H1 (cell line): ENCODE measurements at regions not wholly inside any gene's neighbourhood (a gene's known extent, or its start where the extent isn't known, plus 50 kb on each side); places are given as distances from the start of the nearest gene placed in this dataset.

Experiments used
- CTCF ChIA-PET: fragments of 300-600 bp; sonication (Branson Sonifier 250); formaldehyde crosslinking; loops from one replicate; lab custom pipeline; 2021; ENCODE audit not compliant: partially characterized antibody; lab: Charles Lee
- POLR2A ChIA-PET: fragments of 300-600 bp; sonication (Branson Sonifier 250); formaldehyde crosslinking; loops from one replicate; lab custom pipeline; 2021; ENCODE audit warnings: inconsistent platforms; ENCODE audit not compliant: partially characterized antibody; lab: Charles Lee
- DNase-seq, 2 experiments: peaks; one replicate each; pipeline versions ENCODE4 v3.0.0 to v3.0.0-alpha.2; 2010 to 2022; ENCODE audit warnings: low spot score in 2 of 2, low read depth in 1 of 2, mixed read lengths in 1 of 2
- FAIRE-seq: peaks from 2 replicates; lab custom pipeline; 2011; peaks lifted over from hg19 to GRCh38; lab: Jason Lieb, UNC
- H2AFZ ChIP-seq: 2 replicates; pipeline ENCODE4 v1.8.1; 2012; ENCODE audit warnings: low read length, inconsistent platforms
- H2AK5ac ChIP-seq: 2 replicates; pipeline ENCODE4 v1.6.1; 2013; ENCODE audit warnings: low read depth, low read length
- H2BK120ac ChIP-seq: replicated peaks from 2 replicates; pipeline ENCODE3; 2013; ENCODE audit warnings: low read depth, low read length, inconsistent platforms
- H2BK12ac ChIP-seq: 2 replicates; pipeline ENCODE4 v1.6.1; 2013; ENCODE audit warnings: low read depth, low read length
- H2BK15ac ChIP-seq: 2 replicates; pipeline ENCODE4 v1.6.1; 2013; ENCODE audit warnings: low read length
- H2BK20ac ChIP-seq: 2 replicates; pipeline ENCODE4 v1.6.1; 2013; ENCODE audit warnings: low read length
- H2BK5ac ChIP-seq: 2 replicates; pipeline ENCODE4 v1.6.1; 2013; ENCODE audit warnings: low read depth, low read length
- H3K14ac ChIP-seq: 2 replicates; pipeline ENCODE4 v1.6.1; 2013; ENCODE audit warnings: inconsistent platforms; ENCODE audit not compliant: insufficient read length
- H3K18ac ChIP-seq: 2 replicates; pipeline ENCODE4 v1.6.1; 2013; ENCODE audit warnings: low read length; ENCODE audit errors: extremely low read depth
- H3K23ac ChIP-seq: 2 replicates; pipeline ENCODE4 v1.6.1; 2013; ENCODE audit warnings: inconsistent platforms; ENCODE audit not compliant: insufficient read length
- H3K23me2 ChIP-seq: 2 replicates; pipeline ENCODE4 v1.6.1; 2013; ENCODE audit warnings: low read depth, low read length
- H3K27ac ChIP-seq: 2 replicates; pipeline ENCODE4 v1.6.1; 2011; ENCODE audit warnings: low read depth, low read length, inconsistent platforms
- H3K27me3 ChIP-seq, 4 experiments: replicated peaks in 1 of 4; 1 replicate in 1 of 4; 2 replicates in 3 of 4; pipeline versions ENCODE4 v1.6.1 to v1.8.1; 2011 to 2013; ENCODE audit warnings: low read length in 3 of 4, mild to moderate bottlenecking in 3 of 4, inconsistent platforms in 2 of 4, mixed read lengths in 2 of 4, moderate library complexity in 1 of 4; ENCODE audit not compliant: control insufficient read depth in 3 of 4, insufficient read depth in 3 of 4; ENCODE audit errors: extremely low read depth in 1 of 4
- H3K36me3 ChIP-seq, 4 experiments: 2 replicates each; pipeline versions ENCODE4 v1.6.1 to v1.8.1; 2011 to 2013; ENCODE audit warnings: mild to moderate bottlenecking in 4 of 4, low read length in 3 of 4, moderate library complexity in 2 of 4, control low read depth in 1 of 4, inconsistent platforms in 1 of 4; ENCODE audit not compliant: insufficient read depth in 4 of 4, control insufficient read depth in 2 of 4
- H3K4ac ChIP-seq: replicated peaks from 2 replicates; pipeline ENCODE3; 2013; ENCODE audit warnings: low read length, low read depth, mixed read lengths, inconsistent platforms; ENCODE audit not compliant: insufficient read length
- H3K4me1 ChIP-seq, 4 experiments: replicated peaks in 1 of 4; 1 replicate in 1 of 4; 2 replicates in 3 of 4; pipeline versions ENCODE4 v1.6.1 to v1.8.1; 2011 to 2013; ENCODE audit warnings: low read length in 3 of 4, inconsistent platforms in 2 of 4, mixed read lengths in 1 of 4; ENCODE audit not compliant: insufficient read depth in 4 of 4, control insufficient read depth in 3 of 4
- H3K4me2 ChIP-seq, 2 experiments: 2 replicates each; pipeline versions ENCODE4 v1.6.1 to v1.8.1; 2011 to 2013; ENCODE audit warnings: low read depth in 2 of 2, low read length in 2 of 2, control low read depth in 1 of 2, inconsistent platforms in 1 of 2, mild to moderate bottlenecking in 1 of 2; ENCODE audit not compliant: insufficient read depth in 1 of 2
- H3K4me3 ChIP-seq, 4 experiments: fragments of 200-600, 300-600 bp in 1 of 4; sonication (generic), shearing (Covaris generic), sonication (Bioruptor Twin) in 1 of 4; 2 replicates each; pipeline versions ENCODE4 v1.5.1 to v1.8.1; 2011 to 2016; ENCODE audit warnings: low read length in 4 of 4, low read depth in 3 of 4, control low read depth in 2 of 4, inconsistent platforms in 2 of 4, mild to moderate bottlenecking in 2 of 4, mixed read lengths in 1 of 4, moderate library complexity in 1 of 4; ENCODE audit not compliant: insufficient read depth in 2 of 4; ENCODE audit errors: extremely low read depth in 1 of 4
- H3K56ac ChIP-seq: replicated peaks from 2 replicates; pipeline ENCODE3; 2013; ENCODE audit warnings: low read depth, mild to moderate bottlenecking, mixed read lengths, low read length, inconsistent platforms; ENCODE audit not compliant: insufficient read length
- H3K79me1 ChIP-seq: 2 replicates; pipeline ENCODE4 v1.6.1; 2013; ENCODE audit warnings: low read depth, low read length, control low read depth
- H3K79me2 ChIP-seq, 2 experiments: 2 replicates each; pipeline versions ENCODE4 v1.6.1 to v1.8.1; 2012 to 2013; ENCODE audit warnings: low read length in 2 of 2, mild to moderate bottlenecking in 2 of 2, inconsistent platforms in 1 of 2; ENCODE audit not compliant: insufficient read depth in 2 of 2, control insufficient read depth in 1 of 2
- H3K9ac ChIP-seq, 4 experiments: replicated peaks in 1 of 4; 1 replicate in 1 of 4; 2 replicates in 3 of 4; pipeline versions ENCODE4 v1.6.1 to v1.8.1; 2011 to 2013; ENCODE audit warnings: low read depth in 3 of 4, low read length in 3 of 4, control low read depth in 2 of 4, mild to moderate bottlenecking in 2 of 4, moderate library complexity in 2 of 4, inconsistent platforms in 1 of 4; ENCODE audit errors: extremely low read depth in 1 of 4
- H3K9me3 ChIP-seq, 2 experiments: 2 replicates each; pipeline versions ENCODE4 v1.6.1 to v1.8.1; 2012 to 2013; ENCODE audit warnings: mild to moderate bottlenecking in 2 of 2, moderate library complexity in 2 of 2, control low read depth in 1 of 2, inconsistent platforms in 1 of 2, low read depth in 1 of 2, low read length in 1 of 2, mixed read lengths in 1 of 2; ENCODE audit not compliant: insufficient read depth in 2 of 2
- H4K20me1 ChIP-seq, 2 experiments: replicated peaks in 1 of 2; 2 replicates each; pipeline versions ENCODE3 to v1.8.1; 2011 to 2013; ENCODE audit warnings: inconsistent platforms in 2 of 2, low read length in 2 of 2, mild to moderate bottlenecking in 1 of 2; ENCODE audit not compliant: insufficient read depth in 2 of 2, control insufficient read depth in 1 of 2
- H4K5ac ChIP-seq: 2 replicates; pipeline ENCODE4 v1.6.1; 2013; ENCODE audit warnings: low read length, low read depth, mixed read lengths, inconsistent platforms; ENCODE audit not compliant: insufficient read length
- H4K8ac ChIP-seq: 2 replicates; pipeline ENCODE4 v1.8.0; 2013; ENCODE audit warnings: mild to moderate bottlenecking, moderate library complexity, low read length, inconsistent platforms; ENCODE audit not compliant: insufficient read depth; ENCODE audit errors: extremely low read depth
- H4K91ac ChIP-seq: replicated peaks from 2 replicates; pipeline ENCODE3; 2013; ENCODE audit warnings: low read length, mixed read lengths, inconsistent platforms; ENCODE audit not compliant: insufficient read length
- BACH1 ChIP-seq: IDR thresholded peaks from 2 replicates; pipeline ENCODE4 v1.6.1; 2012; ENCODE audit warnings: low read length, improper control_type of control experiment
- BCL11A ChIP-seq, 2 experiments: IDR thresholded peaks; one replicate each; pipeline ENCODE4 v1.6.1; 2011; ENCODE audit warnings: low read depth in 2 of 2, low read length in 2 of 2, mild to moderate bottlenecking in 2 of 2
- CHD1 ChIP-seq: IDR thresholded peaks from 2 replicates; pipeline ENCODE4 v1.6.1; 2012; ENCODE audit warnings: low read depth, low read length, improper control_type of control experiment
- HDAC2 ChIP-seq, 2 experiments: fragments of 300-600 bp in 1 of 2; sonication (generic) in 1 of 2; IDR thresholded peaks; 2 replicates each; pipeline ENCODE4 v1.6.1; 2011 to 2012; ENCODE audit warnings: low read depth in 2 of 2, low read length in 2 of 2, mild to moderate bottlenecking in 2 of 2, moderate library complexity in 2 of 2, borderline replicate concordance in 1 of 2, inconsistent platforms in 1 of 2
- HDAC6 ChIP-seq: IDR thresholded peaks from one replicate; pipeline ENCODE4 v1.7.1; 2012; ENCODE audit warnings: low read depth, mild to moderate bottlenecking, inconsistent platforms, low read length, moderate library complexity
- KDM5A ChIP-seq: fragments of 200-600 bp; IDR thresholded peaks from 2 replicates; pipeline ENCODE4 v1.7.1; 2012; ENCODE audit warnings: mild to moderate bottlenecking, low read length, inconsistent platforms, mixed read lengths
- NANOG ChIP-seq: IDR thresholded peaks from 2 replicates; pipeline ENCODE4 v1.6.1; 2011; ENCODE audit warnings: low read length, low read depth, mild to moderate bottlenecking, inconsistent platforms; ENCODE audit not compliant: insufficient read depth, poor library complexity, severe bottlenecking
- NRF1 ChIP-seq: IDR thresholded peaks from 2 replicates; pipeline ENCODE4 v1.6.1; 2011; ENCODE audit warnings: mild to moderate bottlenecking, low read depth, low read length, improper control_type of control experiment
- POLR2A ChIP-seq, 2 experiments: IDR thresholded peaks; 1 replicate in 1 of 2; 2 replicates in 1 of 2; pipeline ENCODE4 v1.6.1; 2011; ENCODE audit warnings: low read depth in 2 of 2, low read length in 2 of 2, mild to moderate bottlenecking in 2 of 2; ENCODE audit errors: control extremely low read depth in 1 of 2
- POLR2AphosphoS5 ChIP-seq: IDR thresholded peaks from 2 replicates; pipeline ENCODE4 v1.6.1; 2011; ENCODE audit warnings: low read depth, low read length
- RNF2 ChIP-seq: fragments of 200-900, 300-1000 bp; sonication (generic); IDR thresholded peaks from 2 replicates; pipeline ENCODE4 v1.7.1; 2016; ENCODE audit warnings: borderline replicate concordance, low read depth, mild to moderate bottlenecking, antibody characterized with exemption, low read length; ENCODE audit not compliant: poor library complexity, severe bottlenecking; ENCODE audit errors: missing control alignments
- SIRT6 ChIP-seq: IDR thresholded peaks from one replicate; pipeline ENCODE4 v1.7.1; 2012; ENCODE audit warnings: low read length, inconsistent platforms
- SIX5 ChIP-seq: IDR thresholded peaks from 2 replicates; pipeline ENCODE4 v1.6.1; 2011; ENCODE audit warnings: mild to moderate bottlenecking, low read depth, low read length
- WGBS, 2 experiments: shearing (Covaris generic) in 1 of 2; methylation state at CpG; one replicate each; pipeline versions ENCODE4 v1.1.6 to v1.1.7; 2013 to 2015; ENCODE audit warnings: low lambda C conversion rate in 2 of 2, mixed read lengths in 2 of 2, inconsistent platforms in 1 of 2, low coverage in 1 of 2, missing lambda C conversion rate in 1 of 2; ENCODE audit not compliant: insufficient replicate concordance in 2 of 2, insufficient coverage in 1 of 2, insufficient read length in 1 of 2; ENCODE audit errors: extremely low coverage in 1 of 2, missing lambda C conversion rate in 1 of 2; 5-methylcytosine and 5-hydroxymethylcytosine counted together
- TF ChIP-seq, protein P1 (sequence below): IDR thresholded peaks from 2 replicates; pipeline ENCODE4 v1.6.1; 2011; ENCODE audit warnings: low read length, improper control_type of control experiment

DNA sequence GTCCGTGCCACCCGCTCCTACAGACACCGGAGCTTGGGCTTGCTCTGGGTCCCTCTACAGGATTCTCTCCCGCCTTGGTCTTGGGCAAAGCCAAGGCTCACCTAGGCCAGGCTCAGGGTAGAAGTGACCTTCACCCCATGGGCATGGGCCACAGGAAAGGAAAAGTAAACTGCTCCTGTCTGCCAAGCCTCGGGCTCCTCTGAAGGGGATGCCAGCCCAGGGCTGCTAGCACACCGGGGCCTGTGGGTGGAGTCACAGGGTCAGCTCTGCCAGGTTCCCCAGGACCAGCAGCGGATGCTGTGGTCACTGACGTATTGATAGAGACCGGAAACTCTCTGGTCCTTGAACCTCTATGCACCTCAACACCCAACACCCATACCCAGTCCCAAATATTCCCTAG, 222.7 kb upstream of the MGMT start:
- H3K4ac ChIP-seq: no peak overlapping the region
- no peak overlapping the region for H2BK5ac ChIP-seq
- H3K4me1 ChIP-seq: no peaks in the 10 kb centered on the region
- H4K20me1 ChIP-seq: no peaks in the 10 kb centered on the region
- no peak overlapping the region for H3K14ac ChIP-seq
- H3K9me3 ChIP-seq: no peaks in the 10 kb centered on the region
- DNase-seq: no peak
- ChIA-PET CTCF (interaction anchor here (2.0 kb wide), 1 partner anchor 10 kb away, joined by 8 read pairs; no protein-coding TSS in a partner anchor), POLR2A (no interaction called here)
- H3K27me3 ChIP-seq: no peaks in the 10 kb centered on the region; a peak in 1 of 7 replicates
- H2BK15ac ChIP-seq: no peak overlapping the region
- H3K23me2 ChIP-seq: peaks cover 5% of the 10 kb centered on the region; the same call in 1 of the 2 replicates
- no peak overlapping the region for H4K5ac ChIP-seq
- no peak overlapping the region for H3K23ac ChIP-seq
- H3K4me3 ChIP-seq: no peak overlapping the region
- no peak overlapping the region for H3K27ac ChIP-seq
- 95% methylated on average over 9 of the region's 9 CpGs; no CpG with 5 or more reads in 1 of the 2 experiments for WGBS, 2 experiments
- H4K8ac ChIP-seq: no peak overlapping the region; the same call in 1 of the 2 replicates
- H3K36me3 ChIP-seq: no peaks in the 10 kb centered on the region
- no peak overlapping the region for H2BK12ac ChIP-seq
- no peak overlapping the region for H2AK5ac ChIP-seq
- no peak overlapping the region for H2AFZ ChIP-seq
- H3K4me2 ChIP-seq: no peak overlapping the region
- no peaks in the 10 kb centered on the region for H3K79me2 ChIP-seq
- H3K18ac ChIP-seq: no peak overlapping the region
- H2BK120ac ChIP-seq: no peak overlapping the region
- no peak overlapping the region for H3K56ac ChIP-seq
- FAIRE-seq: no peak
- no peak overlapping the region for H3K9ac ChIP-seq
- no peaks in the 10 kb centered on the region for H3K79me1 ChIP-seq
- H2BK20ac ChIP-seq: no peak overlapping the region
- H4K91ac ChIP-seq: no peak overlapping the region
- TF ChIP-seq NRF1 (no peak), BACH1 (no peak), KDM5A (no peak), HDAC6 (no peak), SIX5 (no peak), SIRT6 (no peak), BCL11A (IDR thresholded peaks at IDR 0.05; ENCODE audit: low read depth in 2 of 2, low read length in 2 of 2) (no peak), HDAC2 (IDR thresholded peaks at IDR 0.05; ENCODE audit: borderline replicate concordance in 1 of 2, low read depth in 2 of 2, low read length in 2 of 2) (no peak), CHD1 (no peak), POLR2A (IDR thresholded peaks at IDR 0.05; ENCODE audit: control extremely low read depth in 1 of 2, low read depth in 2 of 2, low read length in 2 of 2) (no peak), POLR2AphosphoS5 (no peak), RNF2 (no peak), NANOG (no peak)
- TF ChIP-seq, protein P1, sequence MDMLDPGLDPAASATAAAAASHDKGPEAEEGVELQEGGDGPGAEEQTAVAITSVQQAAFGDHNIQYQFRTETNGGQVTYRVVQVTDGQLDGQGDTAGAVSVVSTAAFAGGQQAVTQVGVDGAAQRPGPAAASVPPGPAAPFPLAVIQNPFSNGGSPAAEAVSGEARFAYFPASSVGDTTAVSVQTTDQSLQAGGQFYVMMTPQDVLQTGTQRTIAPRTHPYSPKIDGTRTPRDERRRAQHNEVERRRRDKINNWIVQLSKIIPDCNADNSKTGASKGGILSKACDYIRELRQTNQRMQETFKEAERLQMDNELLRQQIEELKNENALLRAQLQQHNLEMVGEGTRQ: no peak
